Ishikawa (cell line): ENCODE measurements at regions not wholly inside any gene's neighbourhood (a gene's known extent, or its start where the extent isn't known, plus 50 kb on each side); places are given as distances from the start of the nearest gene placed in this dataset.

Source experiments
- CEBPB ChIP-seq: IDR thresholded peaks from 2 replicates; pipeline ENCODE4 v1.6.1; 2012
- CREB1 ChIP-seq: IDR thresholded peaks from 2 replicates; pipeline ENCODE4 v1.6.1; 2012; ENCODE audit warnings: low read depth
- EGR1 ChIP-seq: IDR thresholded peaks from 2 replicates; pipeline ENCODE4 v1.6.1; 2012
- EP300 ChIP-seq: IDR thresholded peaks from 2 replicates; pipeline ENCODE4 v1.6.1; 2012; ENCODE audit warnings: borderline replicate concordance
- FOXM1 ChIP-seq: IDR thresholded peaks from 2 replicates; pipeline ENCODE4 v1.6.1; 2012; ENCODE audit warnings: low read depth, borderline replicate concordance
- NFIC ChIP-seq: IDR thresholded peaks from 2 replicates; pipeline ENCODE4 v1.6.1; 2012
- RAD21 ChIP-seq: IDR thresholded peaks from 2 replicates; pipeline ENCODE4 v1.6.1; 2012; ENCODE audit warnings: low read depth
- REST ChIP-seq: IDR thresholded peaks from 2 replicates; pipeline ENCODE4 v1.6.1; 2012; ENCODE audit warnings: low read depth, mild to moderate bottlenecking
- TAF1 ChIP-seq: IDR thresholded peaks from 2 replicates; pipeline ENCODE4 v1.6.1; 2012; ENCODE audit warnings: low read depth, mild to moderate bottlenecking
- TCF12 ChIP-seq: IDR thresholded peaks from 2 replicates; pipeline ENCODE4 v1.6.1; 2012; ENCODE audit warnings: low read depth
- TEAD4 ChIP-seq: IDR thresholded peaks from 2 replicates; pipeline ENCODE4 v1.6.1; 2012
- YY1 ChIP-seq: IDR thresholded peaks from 2 replicates; pipeline ENCODE4 v1.6.1; 2012; ENCODE audit warnings: low read depth
- ZBTB7A ChIP-seq: IDR thresholded peaks from 2 replicates; pipeline ENCODE4 v1.6.1; 2012; ENCODE audit warnings: low read depth
- TF ChIP-seq, protein P1 (sequence below): IDR thresholded peaks from 2 replicates; pipeline ENCODE4 v1.6.1; 2012
- TF ChIP-seq, protein P2 (sequence below): IDR thresholded peaks from 2 replicates; pipeline ENCODE4 v1.6.1; 2012

DNA sequence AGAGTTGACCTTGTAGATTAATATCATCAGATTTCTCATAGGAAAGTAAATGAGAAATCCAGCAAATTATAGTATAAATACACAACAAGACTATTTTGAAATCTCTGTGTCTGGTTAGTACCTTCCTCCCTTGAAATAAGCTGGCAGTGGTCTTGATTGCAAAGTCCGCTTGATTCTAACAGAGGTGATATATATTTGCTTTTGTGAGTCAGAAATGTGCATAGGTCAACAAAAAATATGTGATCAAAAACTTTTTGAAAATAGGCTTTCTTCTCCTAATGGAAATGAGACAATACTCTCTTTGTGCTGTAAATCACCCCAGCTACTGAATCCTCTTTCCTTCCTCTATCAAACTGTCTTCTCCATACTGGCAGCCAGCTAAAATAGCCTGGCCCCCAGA is 749.2 kb upstream of the CDH10 start:
- TF ChIP-seq, protein P1, sequence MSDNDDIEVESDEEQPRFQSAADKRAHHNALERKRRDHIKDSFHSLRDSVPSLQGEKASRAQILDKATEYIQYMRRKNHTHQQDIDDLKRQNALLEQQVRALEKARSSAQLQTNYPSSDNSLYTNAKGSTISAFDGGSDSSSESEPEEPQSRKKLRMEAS, result no peak
- TF ChIP-seq EP300, result no peak
- TF ChIP-seq NFIC, result no peak
- TF ChIP-seq RAD21, result no peak
- no peak for TF ChIP-seq TEAD4
- no peak for TF ChIP-seq TCF12
- no peak for TF ChIP-seq YY1
- no peak for TF ChIP-seq CREB1
- no peak for TF ChIP-seq ZBTB7A
- TF ChIP-seq, protein P2, sequence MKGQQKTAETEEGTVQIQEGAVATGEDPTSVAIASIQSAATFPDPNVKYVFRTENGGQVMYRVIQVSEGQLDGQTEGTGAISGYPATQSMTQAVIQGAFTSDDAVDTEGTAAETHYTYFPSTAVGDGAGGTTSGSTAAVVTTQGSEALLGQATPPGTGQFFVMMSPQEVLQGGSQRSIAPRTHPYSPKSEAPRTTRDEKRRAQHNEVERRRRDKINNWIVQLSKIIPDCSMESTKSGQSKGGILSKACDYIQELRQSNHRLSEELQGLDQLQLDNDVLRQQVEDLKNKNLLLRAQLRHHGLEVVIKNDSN, result no peak
- TF ChIP-seq EGR1, result no peak

- TF ChIP-seq, protein P2, result no peak
- no peak for TF ChIP-seq CREB1
- no peak for TF ChIP-seq TAF1
- TF ChIP-seq REST, result no peak
- no peak for TF ChIP-seq TCF12
- no peak for TF ChIP-seq CEBPB
- no peak for TF ChIP-seq YY1
- no peak for TF ChIP-seq EP300
- TF ChIP-seq, protein P1, result no peak
- no peak for TF ChIP-seq ZBTB7A
- TF ChIP-seq FOXM1, result no peak
- TF ChIP-seq RAD21, result no peak
These were observed 748.5 kb upstream of the CDH10 start for GRCh38 chr5:25393256-25393655.

DNA sequence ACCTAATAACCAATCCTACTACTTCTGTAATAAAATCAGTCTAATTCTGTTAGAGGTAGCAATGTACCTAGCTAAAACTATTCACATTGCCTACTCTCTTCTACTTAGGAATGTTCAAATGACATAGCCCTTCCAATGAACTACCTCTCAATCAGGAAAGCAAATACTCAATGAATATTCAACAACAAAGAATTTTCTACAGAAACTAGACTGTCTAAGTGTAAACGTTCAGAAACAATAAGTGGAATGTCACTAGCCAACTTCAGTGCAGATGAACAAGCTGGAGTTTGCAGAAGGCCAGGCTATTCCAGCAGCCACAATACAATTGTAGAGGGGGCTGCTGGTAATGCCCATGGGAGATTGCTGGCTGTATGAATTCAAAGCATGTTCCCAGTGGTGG is 743.2 kb upstream of the CDH10 start:
- TF ChIP-seq EGR1 (no peak), CREB1 (no peak), RAD21 (no peak), FOXM1 (no peak), CEBPB (no peak), TAF1 (no peak), REST (no peak), EP300 (no peak), TCF12 (no peak), YY1 (no peak)
- TF ChIP-seq, protein P1, result no peak

DNA sequence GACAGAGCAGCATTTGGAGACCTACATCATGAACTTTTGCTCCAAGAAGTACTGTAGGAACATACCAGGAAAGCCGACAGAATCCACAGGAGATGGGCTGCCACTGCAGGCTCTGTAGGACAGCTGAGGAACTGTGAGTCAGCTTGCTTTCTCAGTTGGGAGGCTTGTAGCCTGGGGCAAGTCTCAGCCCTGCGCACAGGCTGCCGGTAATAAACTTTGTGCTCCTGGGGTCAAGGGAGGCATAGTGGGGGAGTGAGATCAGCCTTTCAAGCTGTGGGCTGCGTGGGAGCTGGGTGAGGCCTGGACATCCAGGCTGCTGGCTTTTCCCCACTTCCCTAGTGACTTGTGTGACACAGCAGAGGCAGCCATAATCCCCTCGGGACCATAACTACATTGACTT is 718.0 kb upstream of the CDH10 start:
- TF ChIP-seq REST (no peak), ZBTB7A (no peak), EP300 (no peak), CEBPB (no peak)

DNA sequence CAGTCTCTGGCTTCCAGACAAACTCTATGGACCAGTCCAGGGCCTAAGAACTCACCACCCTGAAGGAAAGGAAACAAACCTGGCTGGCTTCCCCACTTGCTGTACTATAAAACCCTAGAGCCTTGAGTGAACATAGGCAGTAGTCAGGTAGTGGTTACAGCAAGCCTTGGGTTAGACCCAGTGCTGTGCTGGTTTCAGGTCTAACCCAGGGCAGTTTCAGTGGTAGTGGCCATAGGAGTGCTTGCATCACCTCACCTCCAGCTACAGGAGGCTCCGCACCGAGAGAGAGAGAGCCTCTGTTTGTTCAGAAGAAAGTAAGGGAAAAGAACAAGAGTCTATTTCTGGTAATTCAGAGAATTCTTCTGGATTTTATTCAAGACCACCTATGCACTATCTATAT is 714.1 kb upstream of the CDH10 start:
- TF ChIP-seq EGR1, result no peak
- TF ChIP-seq EP300, result no peak
- no peak for TF ChIP-seq NFIC
- TF ChIP-seq, protein P2, result no peak
- TF ChIP-seq, protein P1, result no peak
- no peak for TF ChIP-seq CREB1
- no peak for TF ChIP-seq FOXM1
- TF ChIP-seq RAD21, result no peak
- TF ChIP-seq ZBTB7A, result no peak
